HEK293T (cell line): ENCODE measurements at regions not wholly inside any gene's neighbourhood (a gene's known extent, or its start where the extent isn't known, plus 50 kb on each side); places are given as distances from the start of the nearest gene placed in this dataset.

ENCODE experiments used
- BHLHE40 ChIP-seq: fragments of 450-650 bp; IDR thresholded peaks from 2 replicates; pipeline ENCODE4 v1.6.1; 2016; ENCODE audit warnings: mild to moderate bottlenecking, moderate library complexity, borderline replicate concordance
- CTBP1 ChIP-seq: fragments of 450-650 bp; IDR thresholded peaks from 2 replicates; pipeline ENCODE4 v1.6.1; 2016; ENCODE audit warnings: borderline replicate concordance
- ELF4 ChIP-seq: fragments of 450-650 bp; IDR thresholded peaks from 2 replicates; pipeline ENCODE4 v1.6.1; 2017; ENCODE audit warnings: antibody characterized with exemption
- FOXM1 ChIP-seq: fragments of 450-650 bp; IDR thresholded peaks from 2 replicates; pipeline ENCODE4 v1.6.1; 2017; ENCODE audit warnings: mild to moderate bottlenecking, borderline replicate concordance
- HDGF ChIP-seq: fragments of 450-650 bp; IDR thresholded peaks from 2 replicates; pipeline ENCODE4 v1.6.1; 2017; ENCODE audit warnings: antibody characterized with exemption, borderline replicate concordance
- SUZ12 ChIP-seq: fragments of 450-650 bp; IDR thresholded peaks from 2 replicates; pipeline ENCODE4 v1.6.1; 2016; ENCODE audit warnings: mild to moderate bottlenecking
- TARDBP ChIP-seq: fragments of 450-650 bp; IDR thresholded peaks from 2 replicates; pipeline ENCODE4 v1.6.1; 2016

GRCh38 chrX:130467936-130468335 lies 66.1 kb downstream of the RBMX2 start:
- TF ChIP-seq FOXM1 (no peak), CTBP1 (no peak), ELF4 (no peak), TARDBP (no peak), BHLHE40 (no peak), HDGF (no peak), SUZ12 (no peak)
